NCI-H526 treated with DMSO at 0.1 percent for 48 hours (cell line): ENCODE measurements at regions not wholly inside any gene's neighbourhood (a gene's known extent, or its start where the extent isn't known, plus 50 kb on each side); places are given as distances from the start of the nearest gene placed in this dataset.

Source experiments
- DNase-seq: peaks from one replicate; lab custom pipeline; 2025; lab: John Stamatoyannopoulos, UW

DNA sequence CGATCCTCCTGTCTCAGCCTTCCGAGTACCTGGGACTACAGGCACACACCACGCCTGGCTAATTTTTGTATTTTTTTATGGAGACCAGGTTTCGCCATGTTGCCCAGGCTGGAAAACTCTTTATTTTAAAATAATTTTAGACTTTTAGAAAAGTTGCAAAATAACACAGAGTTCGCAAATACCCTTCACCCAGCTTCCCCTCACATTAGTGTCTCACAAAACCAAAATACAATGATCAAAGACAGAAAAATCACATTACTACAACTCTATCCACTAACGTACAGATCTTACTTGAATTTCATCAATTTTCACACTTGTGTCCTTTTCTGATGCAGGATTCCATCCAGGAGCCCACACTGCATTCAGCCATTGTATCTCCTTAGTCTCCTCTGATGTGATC lies 58.8 kb upstream of the ERRFI1 start:
- no peak for DNase-seq

- DNase-seq: no peak
These were observed 57.8 kb upstream of the ERRFI1 start for GRCh38 chr1:8083739-8084484.

GRCh38 chr1:8082945-8083344 lies 56.8 kb upstream of the ERRFI1 start:
- no peak for DNase-seq

DNA sequence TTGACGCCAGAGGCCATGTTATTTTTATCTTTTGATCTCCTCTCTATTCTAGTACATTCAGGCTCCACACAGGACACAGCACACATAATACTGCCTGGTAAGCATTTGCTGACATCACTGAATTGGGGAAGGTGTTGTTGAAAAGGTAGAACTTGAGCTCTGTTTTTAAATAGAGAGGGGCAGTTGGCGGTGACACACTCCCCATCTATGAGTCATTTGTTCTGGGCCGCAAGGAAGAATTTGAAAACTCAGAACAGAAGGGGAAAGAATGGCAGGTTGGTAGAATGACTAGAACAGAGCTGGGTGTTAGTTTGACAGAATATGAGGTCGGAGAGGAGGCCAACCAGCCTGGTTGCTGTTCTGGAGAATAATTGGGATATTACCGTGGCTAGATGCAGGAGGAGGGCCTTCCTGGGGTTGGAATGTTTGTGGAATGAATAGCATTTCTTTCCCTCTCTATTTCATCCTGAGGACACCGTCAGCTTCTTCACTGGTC lies 52.1 kb upstream of the ERRFI1 start:
- DNase-seq: no peak

- no peak for DNase-seq
These were observed 51.5 kb upstream of the ERRFI1 start for GRCh38 chr1:8077602-8078001.

DNA sequence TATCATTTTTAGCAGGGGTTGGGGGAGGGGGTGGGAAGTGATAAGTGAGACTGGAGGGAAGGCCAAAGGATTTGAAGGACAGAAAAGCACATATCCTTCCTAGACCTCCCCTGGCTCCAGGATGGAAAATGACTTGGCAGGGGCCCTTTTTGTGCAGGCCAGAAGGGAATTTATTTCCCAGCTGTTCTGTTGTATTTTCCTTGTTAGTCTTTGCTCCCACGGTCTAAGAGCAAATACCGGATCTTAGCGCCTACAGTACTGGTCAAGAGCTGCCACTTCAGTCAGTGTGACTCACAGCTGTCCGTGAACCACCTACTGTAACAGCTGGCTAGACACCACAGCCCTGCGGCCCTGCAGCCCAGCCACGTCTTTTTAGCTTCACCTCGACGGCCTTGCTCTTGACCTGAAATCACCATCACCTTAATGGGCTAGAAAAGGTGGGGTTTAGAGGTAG lies 51.0 kb upstream of the ERRFI1 start:
- no peak for DNase-seq

- no peak for DNase-seq
These were observed 50.1 kb upstream of the ERRFI1 start for GRCh38 chr1:8076176-8076575.
